Spleen (tissue), 7 donors: ENCODE measurements at regions not wholly inside any gene's neighbourhood (a gene's known extent, or its start where the extent isn't known, plus 50 kb on each side); places are given as distances from the start of the nearest gene placed in this dataset.

Experiments used
- POLR2A ChIP-seq, 3 donors: fragments of 450-650 bp; IDR thresholded peaks; one replicate each; pipeline ENCODE4 v1.5.1; 2017; ENCODE audit warnings: antibody characterized with exemption in 3 of 3, mild to moderate bottlenecking in 1 of 3
- POLR2AphosphoS5 ChIP-seq, 3 donors: sonication (generic); formaldehyde crosslinking; IDR thresholded peaks; one replicate each; pipeline ENCODE4 v1.5.1; 2017; ENCODE audit warnings: antibody characterized with exemption in 3 of 3
- TF ChIP-seq, protein P1 (sequence below), 11 experiments: fragments of 200-600 bp in 7 of 11; fragments of 450-650 bp in 4 of 11; sonication (generic) in 4 of 11; IDR thresholded peaks in 8 of 11; conservative IDR thresholded peaks in 3 of 11; 1 replicate in 7 of 11; 2 replicates in 4 of 11; pipeline versions ENCODE4 v1.4.0 to v1.8.0; 2016 to 2021; ENCODE audit warnings: antibody characterized with exemption in 11 of 11, inconsistent platforms in 4 of 11, mild to moderate bottlenecking in 1 of 11
- donor health status: DM: no; HTN: no; CAD: no; lungs with moderate emphysema.
- donor health status: DM: no; HTN: no; CAD: no.
- donor health status: DM: no; HTN: no; CAD: no.

DNA sequence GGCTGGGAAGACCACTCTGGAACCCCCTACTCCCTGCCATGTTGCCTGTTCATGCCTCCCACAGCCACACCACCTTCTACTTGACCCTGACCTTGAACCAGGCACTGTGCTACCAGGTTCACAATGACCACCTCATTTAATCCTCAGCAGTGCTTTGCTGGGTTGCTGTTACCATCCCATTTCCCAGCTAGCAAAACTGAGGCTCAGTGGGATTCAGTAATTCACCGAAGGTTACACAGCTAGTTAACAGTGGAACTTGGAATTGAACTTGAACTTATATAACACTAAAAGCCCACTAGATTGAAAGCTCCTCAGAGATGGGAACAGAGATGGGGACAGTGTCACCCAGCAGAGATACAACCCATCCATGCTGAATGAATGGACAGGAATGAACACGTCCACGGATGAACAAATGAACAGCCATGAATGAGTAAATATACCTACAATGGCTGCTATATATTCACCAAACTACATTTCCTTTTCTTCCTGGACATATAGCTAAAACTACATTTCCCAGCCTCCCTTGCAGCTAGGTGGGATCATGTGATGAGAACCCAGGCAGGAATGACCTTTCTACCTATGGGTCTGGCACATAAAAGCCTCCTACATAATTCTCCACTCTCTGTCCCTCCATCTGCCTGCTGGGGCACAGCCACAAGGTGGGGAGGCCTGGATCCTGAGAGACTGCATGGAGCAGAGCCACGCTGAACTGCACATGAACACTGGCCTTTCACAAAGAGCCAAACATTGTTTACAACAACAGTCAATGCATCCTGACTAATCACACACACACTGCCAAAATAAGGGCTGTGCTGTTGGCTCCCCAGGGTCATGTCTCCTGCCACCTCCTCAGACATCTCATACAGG lies 94.8 kb downstream of the RMI2 start:
- TF ChIP-seq, protein P1, sequence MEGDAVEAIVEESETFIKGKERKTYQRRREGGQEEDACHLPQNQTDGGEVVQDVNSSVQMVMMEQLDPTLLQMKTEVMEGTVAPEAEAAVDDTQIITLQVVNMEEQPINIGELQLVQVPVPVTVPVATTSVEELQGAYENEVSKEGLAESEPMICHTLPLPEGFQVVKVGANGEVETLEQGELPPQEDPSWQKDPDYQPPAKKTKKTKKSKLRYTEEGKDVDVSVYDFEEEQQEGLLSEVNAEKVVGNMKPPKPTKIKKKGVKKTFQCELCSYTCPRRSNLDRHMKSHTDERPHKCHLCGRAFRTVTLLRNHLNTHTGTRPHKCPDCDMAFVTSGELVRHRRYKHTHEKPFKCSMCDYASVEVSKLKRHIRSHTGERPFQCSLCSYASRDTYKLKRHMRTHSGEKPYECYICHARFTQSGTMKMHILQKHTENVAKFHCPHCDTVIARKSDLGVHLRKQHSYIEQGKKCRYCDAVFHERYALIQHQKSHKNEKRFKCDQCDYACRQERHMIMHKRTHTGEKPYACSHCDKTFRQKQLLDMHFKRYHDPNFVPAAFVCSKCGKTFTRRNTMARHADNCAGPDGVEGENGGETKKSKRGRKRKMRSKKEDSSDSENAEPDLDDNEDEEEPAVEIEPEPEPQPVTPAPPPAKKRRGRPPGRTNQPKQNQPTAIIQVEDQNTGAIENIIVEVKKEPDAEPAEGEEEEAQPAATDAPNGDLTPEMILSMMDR (IDR thresholded peaks at IDR 0.05 in 8 of 11, conservative IDR thresholded peaks at IDR 0.05 in 3 of 11), result no peak
- TF ChIP-seq POLR2AphosphoS5 (IDR thresholded peaks at IDR 0.05), result no peak
- TF ChIP-seq POLR2A (IDR thresholded peaks at IDR 0.05), result no peak
